NCI-H1694 treated with DMSO at 0.1 percent for 48 hours (cell line): ENCODE measurements at regions not wholly inside any gene's neighbourhood (a gene's known extent, or its start where the extent isn't known, plus 50 kb on each side); places are given as distances from the start of the nearest gene placed in this dataset.
"Not testable (repeated sequence)": the region's sequence is repeated elsewhere in the genome, so short reads cannot be mapped to it uniquely, and the experiment has no call there.

ENCODE experiments used
- DNase-seq: peaks from one replicate; lab custom pipeline; 2025; lab: John Stamatoyannopoulos, UW

- DNase-seq, result no peak
These were observed 628.2 kb downstream of the ETNK1 start for GRCh38 chr12:23253191-23253590.

GRCh38 chr12:23253910-23254309, 628.9 kb downstream of the ETNK1 start:
- DNase-seq, result not testable (repeated sequence)

- DNase-seq, result no peak
These were observed 634.6 kb downstream of the ETNK1 start for GRCh38 chr12:23259558-23259957.

DNA sequence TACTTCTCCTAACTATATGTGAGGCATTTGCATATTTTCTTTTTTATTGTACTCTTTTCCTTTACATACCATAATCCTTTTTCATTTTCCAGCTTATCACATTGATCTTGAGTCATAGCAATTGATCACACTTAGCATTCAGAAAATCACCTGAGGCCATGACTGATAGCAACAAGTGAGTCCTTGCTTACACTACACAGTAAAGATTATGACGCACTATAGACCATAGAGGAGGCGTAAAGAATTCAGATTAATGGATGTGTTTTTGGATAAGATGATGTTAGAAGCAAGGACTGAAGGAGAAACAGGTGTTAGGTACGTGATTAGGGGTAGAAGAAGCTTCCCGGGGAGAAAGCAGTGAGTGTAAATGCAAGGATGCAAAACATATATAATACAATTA, 637.7 kb downstream of the ETNK1 start:
- no peak for DNase-seq

- no peak for DNase-seq
These were observed 652.9 kb downstream of the ETNK1 start for GRCh38 chr12:23277831-23278230.

DNA sequence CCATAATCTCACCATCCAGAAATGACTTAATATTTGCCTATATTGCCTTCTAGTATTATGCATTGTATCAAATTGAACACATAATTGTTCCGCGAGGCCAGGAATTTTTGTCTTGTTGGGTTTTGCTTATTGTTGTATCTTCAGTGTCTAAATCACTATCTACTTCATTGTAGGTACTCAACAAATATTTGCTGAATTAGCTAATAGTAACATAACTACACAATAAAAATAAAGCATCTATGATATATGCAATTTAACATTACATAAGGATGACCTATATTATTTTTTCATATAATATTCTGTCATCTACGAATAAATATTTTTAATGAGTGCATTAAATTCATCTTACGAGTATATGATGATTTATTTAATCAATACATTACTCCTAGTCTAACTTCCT, 656.3 kb downstream of the ETNK1 start:
- no peak for DNase-seq

GRCh38 chr12:23282701-23283100, 657.7 kb downstream of the ETNK1 start:
- DNase-seq, result no peak

DNA sequence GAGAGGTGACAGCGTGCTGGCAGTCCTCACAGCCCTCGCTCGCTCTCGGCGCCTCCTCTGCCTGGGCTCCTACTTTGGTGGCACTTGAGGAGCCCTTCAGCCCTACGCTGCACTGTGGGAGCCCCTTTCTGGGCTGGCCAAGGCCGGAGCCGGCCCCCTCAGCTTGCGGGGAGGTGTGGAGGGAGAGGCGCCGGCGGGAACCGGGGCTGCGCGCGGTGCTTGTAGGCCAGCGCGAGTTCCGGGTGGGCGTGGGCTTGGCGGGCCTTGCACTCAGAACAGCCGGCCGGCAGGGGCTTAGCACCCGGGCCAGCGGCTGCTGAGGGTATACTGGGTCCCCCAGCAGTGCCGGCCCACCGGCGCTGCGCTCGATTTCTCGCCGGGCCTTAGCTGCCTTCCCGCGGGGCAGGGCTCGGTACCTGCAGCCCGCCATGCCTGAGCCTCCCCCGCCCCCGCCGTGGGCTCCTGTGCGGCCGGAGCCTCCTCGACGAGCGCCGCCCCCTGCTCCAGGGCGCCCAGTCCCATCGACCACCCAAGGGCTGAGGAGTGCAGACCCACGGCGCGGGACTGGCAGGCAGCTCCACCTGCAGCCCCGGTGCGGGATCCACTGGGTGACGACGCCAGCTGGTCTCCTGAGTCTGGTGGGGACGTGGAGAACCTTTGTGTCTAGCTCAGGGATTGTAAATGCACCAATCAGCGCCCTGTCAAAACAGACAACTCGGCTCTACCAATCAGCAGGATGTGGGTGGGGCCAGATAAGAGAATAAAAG, 661.0 kb downstream of the ETNK1 start:
- not testable (repeated sequence) for DNase-seq

DNA sequence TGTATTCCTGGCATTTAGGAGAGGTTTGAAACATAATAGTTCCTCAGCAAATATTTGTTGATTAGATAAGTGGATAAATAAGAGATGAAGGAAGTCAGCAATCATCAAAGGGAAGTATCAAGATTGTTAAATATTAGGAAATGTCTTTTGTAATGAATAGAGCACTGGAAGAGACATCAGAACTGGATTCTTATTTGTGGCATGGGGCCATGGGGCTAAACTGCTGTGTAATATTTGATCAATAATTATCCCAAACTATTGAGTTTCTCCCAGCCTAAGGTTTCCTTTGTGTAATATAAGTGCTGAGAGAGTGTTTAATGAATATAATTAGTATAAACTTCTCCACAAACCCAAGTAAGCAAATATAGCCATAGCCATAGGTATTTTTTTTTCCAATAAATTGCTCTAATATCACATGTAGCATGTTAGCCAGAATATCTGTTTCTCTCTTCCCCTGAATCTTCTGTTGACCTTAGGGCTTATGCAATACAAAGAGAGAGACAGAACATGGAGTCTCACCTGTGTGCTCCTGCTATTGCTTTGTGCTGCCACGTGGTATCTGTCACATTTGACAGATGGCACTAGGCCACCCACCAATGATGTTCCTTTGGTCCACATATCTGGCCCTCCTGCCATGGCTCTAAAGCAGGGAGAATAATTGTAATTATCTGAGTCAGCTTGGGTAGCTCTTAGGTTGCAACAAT, 658.7 kb downstream of the SOX5 start:
- DNase-seq, result no peak

DNA sequence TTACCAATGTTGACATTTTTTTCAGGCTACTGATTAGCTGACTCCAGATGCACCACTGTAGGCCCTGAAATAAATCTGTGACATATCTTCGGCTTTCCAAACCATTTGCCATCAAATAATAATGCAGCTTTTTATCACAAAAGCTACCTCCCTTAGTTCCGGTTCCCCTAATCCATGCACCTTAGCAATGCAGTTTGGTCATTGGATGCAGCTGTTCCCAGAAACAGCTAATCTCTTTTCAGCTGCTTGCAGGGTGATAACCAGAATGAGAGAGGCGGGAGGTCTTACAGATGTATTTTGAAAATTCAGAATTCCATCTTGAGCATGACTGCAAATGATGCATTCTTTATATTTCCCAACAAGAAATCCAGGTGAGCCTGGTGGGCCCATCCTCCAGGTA, 646.2 kb downstream of the SOX5 start:
- no peak for DNase-seq

DNA sequence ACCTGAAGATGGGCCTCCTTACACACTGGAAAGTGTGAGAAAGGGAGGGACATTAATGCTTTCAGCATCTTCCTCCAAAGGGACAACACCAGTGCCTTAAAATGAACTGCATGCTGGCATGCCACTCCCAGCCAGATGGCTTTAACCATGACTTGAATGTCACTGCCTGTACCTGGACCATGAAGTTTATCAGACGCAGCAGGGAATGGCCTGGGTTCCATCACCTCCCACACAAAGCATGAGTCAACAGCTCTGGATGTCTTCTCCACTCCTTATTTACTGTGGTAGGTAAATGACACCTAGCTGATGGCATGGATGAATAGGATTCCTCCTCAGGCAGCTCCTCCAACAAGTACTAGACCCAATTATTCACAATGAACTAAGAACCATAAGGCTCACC, 645.6 kb downstream of the SOX5 start:
- no peak for DNase-seq

DNA sequence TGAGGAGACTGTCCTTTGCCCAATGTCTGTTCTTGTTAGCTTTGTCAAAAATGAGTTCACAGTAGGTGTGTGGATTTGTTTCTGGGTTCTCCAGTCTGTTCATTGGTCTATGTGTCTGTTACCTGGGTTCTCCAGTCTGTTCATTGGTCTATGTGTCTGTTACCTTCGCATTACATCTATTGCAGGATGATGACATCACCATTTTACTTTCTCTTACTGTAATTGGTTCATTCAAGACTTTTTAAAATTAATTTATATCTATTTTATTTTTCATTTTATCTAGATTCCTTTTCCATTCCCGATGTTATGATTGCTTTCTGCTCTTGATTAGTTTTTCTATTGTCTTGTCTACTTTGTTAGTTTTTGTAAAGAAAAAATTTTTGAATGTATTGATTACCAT, 615.5 kb downstream of the SOX5 start:
- DNase-seq, result no peak

DNA sequence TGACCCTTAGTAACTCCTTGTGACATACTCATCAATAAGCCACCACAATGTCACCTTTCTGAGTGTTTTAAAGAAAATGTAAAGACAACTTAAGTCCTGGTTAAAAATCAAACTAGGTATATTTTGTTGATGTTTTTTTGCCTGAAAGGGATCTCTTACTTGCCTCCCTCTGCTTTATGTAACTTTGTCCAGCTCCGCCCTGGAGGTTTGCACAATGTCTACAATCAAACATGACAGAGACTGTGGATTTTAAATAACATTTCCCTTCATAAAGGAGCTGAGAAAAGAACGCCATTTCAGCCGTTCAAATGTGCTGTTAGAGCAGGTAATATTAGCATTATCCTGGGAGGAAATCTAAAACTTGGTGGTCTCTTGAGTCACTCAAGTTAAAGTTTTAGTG, 613.9 kb downstream of the SOX5 start:
- DNase-seq, result no peak

DNA sequence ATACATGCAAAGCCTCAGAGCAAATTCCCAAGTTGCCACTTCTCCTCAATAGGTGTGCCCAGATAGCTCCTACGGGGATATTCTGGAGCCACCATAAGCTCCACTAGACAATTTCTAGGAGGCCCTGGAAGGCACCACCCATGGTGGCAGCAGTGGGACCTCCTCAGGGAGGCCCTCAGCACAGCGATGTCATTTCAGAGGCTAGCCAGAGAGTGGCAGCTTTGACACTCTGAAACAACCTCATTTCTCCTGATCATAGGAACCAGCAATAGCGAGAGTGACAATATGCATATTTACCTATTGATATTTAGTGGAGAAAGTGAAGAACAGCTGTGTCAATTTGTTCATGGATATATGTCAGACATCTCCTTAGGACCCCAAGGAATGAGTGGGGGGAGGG, 612.3 kb downstream of the SOX5 start:
- DNase-seq, result no peak

GRCh38 chr12:23340351-23340750, 609.1 kb downstream of the SOX5 start:
- no peak for DNase-seq

DNA sequence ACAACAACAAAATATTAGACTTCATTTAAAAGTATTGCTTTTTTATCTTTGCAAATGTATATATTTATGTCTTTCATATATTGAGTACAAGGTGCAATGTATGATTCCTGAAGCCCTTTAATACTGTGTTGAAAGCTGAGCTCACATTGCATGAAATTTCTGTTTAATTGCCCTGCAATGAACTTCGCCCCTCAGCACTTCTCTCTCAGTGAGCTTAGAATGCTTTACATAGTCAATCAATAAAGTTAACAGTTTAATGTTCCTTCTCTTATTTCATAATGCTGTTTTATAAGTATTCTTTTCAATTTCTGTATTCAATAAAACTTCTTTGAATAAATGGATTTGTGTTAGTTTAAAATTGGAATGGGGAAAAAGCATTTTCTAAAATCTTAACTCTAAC, 607.1 kb downstream of the SOX5 start:
- no peak for DNase-seq

GRCh38 chr12:23349564-23349963, 599.9 kb downstream of the SOX5 start:
- no peak for DNase-seq

DNA sequence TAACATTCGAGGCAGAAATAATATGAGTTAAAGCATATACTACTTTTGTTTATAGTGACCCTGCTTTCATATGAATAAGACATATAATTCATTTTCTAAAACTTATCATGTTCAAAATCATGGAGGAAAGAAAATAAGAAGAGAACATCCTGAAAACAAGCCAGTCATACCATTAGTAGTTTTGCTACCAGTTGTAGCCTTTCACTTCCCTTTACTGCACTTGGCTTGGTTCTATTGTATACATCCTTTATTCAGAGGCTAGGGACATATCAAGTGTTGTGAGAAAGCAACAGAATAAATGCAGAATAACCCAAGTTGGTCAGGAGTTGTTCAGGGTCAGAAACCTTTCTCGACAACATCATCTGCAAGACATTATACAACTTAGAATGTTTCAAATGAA, 598.7 kb downstream of the SOX5 start:
- no peak for DNase-seq

- DNase-seq, result no peak
These were observed 596.8 kb downstream of the SOX5 start for GRCh38 chr12:23352670-23353069.

GRCh38 chr12:23354800-23355199, 594.7 kb downstream of the SOX5 start:
- DNase-seq, result no peak

- no peak for DNase-seq
These were observed 593.0 kb downstream of the SOX5 start for GRCh38 chr12:23356440-23356839.

DNA sequence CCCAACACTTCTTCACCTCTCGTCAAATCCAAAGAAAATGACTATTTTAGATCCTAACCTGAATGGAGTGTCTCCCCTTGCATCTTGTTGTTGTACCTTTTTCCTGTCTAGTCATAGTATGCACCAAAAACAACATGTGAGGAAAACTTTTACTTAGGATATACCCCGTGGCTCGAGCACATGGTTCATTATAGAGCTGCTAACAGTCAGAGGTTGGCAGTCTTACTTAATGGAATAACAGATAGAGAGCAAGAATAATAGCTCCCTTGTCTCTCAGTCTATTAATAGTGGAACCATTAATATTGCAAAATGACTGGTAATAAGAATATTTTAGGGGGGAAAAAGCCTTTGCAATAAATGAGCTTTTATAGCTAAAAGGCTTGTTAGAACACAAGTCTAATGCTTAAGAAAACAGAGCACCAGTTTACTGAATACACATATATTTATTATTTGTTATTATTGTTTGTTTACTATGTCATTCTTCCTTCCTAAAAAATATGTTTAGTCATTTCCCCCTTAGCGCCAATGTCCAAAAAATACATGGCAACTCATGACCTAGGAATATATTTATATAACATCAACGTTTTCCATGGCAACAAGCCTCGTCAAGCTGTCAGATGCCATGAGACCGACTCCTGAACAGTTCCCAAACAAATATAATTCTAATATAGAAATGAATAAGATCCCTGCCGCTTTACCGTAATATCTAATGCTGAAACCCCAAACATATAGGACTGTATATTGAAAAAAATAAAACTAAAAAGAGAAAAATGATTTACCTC, 592.4 kb downstream of the SOX5 start:
- no peak for DNase-seq
